Liver (tissue), 8 donors: ENCODE measurements at regions not wholly inside any gene's neighbourhood (a gene's known extent, or its start where the extent isn't known, plus 50 kb on each side); places are given as distances from the start of the nearest gene placed in this dataset.

Source experiments
- DNase-seq: peaks from one replicate; pipeline ENCODE4 v3.0.0-alpha.2; 2017; ENCODE audit warnings: low spot score
- H3K27ac ChIP-seq, 2 donors: one replicate each; pipeline ENCODE4 v1.7.0; 2013; ENCODE audit warnings: inconsistent platforms in 2 of 2, low read length in 2 of 2, control low read depth in 1 of 2, low read depth in 1 of 2, mild to moderate bottlenecking in 1 of 2
- H3K27me3 ChIP-seq, 4 donors: one replicate each; pipeline versions ENCODE4 v1.6.1 to v1.7.0; 2013; ENCODE audit warnings: low read length in 3 of 4, inconsistent platforms in 1 of 4, mild to moderate bottlenecking in 1 of 4, moderate library complexity in 1 of 4; ENCODE audit not compliant: control insufficient read depth in 4 of 4, insufficient read depth in 4 of 4
- H3K36me3 ChIP-seq, 4 donors: one replicate each; pipeline versions ENCODE4 v1.6.1 to v1.7.0; 2013; ENCODE audit warnings: low read length in 3 of 4, mild to moderate bottlenecking in 3 of 4, low read depth in 1 of 4, moderate library complexity in 1 of 4; ENCODE audit not compliant: control insufficient read depth in 4 of 4, insufficient read depth in 3 of 4
- H3K4me1 ChIP-seq, 4 donors: one replicate each; pipeline versions ENCODE4 v1.6.1 to v1.7.0; 2013; ENCODE audit warnings: low read length in 3 of 4, mild to moderate bottlenecking in 3 of 4, moderate library complexity in 1 of 4; ENCODE audit not compliant: control insufficient read depth in 4 of 4, insufficient read depth in 4 of 4
- H3K4me3 ChIP-seq, 3 donors: one replicate each; pipeline versions ENCODE4 v1.6.1 to v1.7.0; 2013; ENCODE audit warnings: low read length in 3 of 3, control low read depth in 1 of 3, low read depth in 1 of 3, mild to moderate bottlenecking in 1 of 3
- H3K9ac ChIP-seq, 2 donors: one replicate each; pipeline ENCODE4 v1.7.0; 2013; ENCODE audit warnings: low read length in 2 of 2, mild to moderate bottlenecking in 2 of 2, moderate library complexity in 2 of 2, control low read depth in 1 of 2, low read depth in 1 of 2
- H3K9me3 ChIP-seq, 4 donors: one replicate each; pipeline versions ENCODE4 v1.6.1 to v1.7.0; 2013; ENCODE audit warnings: low read length in 3 of 4; ENCODE audit not compliant: control insufficient read depth in 4 of 4
- EGR1 ChIP-seq, 2 donors: IDR thresholded peaks; 2 replicates each; pipeline ENCODE4 v1.6.1; 2016 to 2018; ENCODE audit warnings: antibody characterized with exemption in 2 of 2, low read depth in 2 of 2
- FOXA1 ChIP-seq: IDR thresholded peaks from 2 replicates; pipeline ENCODE4 v1.6.1; 2016; ENCODE audit warnings: antibody characterized with exemption
- FOXA2 ChIP-seq: IDR thresholded peaks from 2 replicates; pipeline ENCODE4 v1.6.1; 2016; ENCODE audit warnings: antibody characterized with exemption
- GABPA ChIP-seq, 2 donors: IDR thresholded peaks in 1 of 2; conservative IDR thresholded peaks in 1 of 2; 2 replicates each; pipeline ENCODE4 v1.6.1; 2016; ENCODE audit warnings: antibody characterized with exemption in 2 of 2, mild to moderate bottlenecking in 1 of 2, moderate library complexity in 1 of 2
- HNF4A ChIP-seq, 2 donors: conservative IDR thresholded peaks; 2 replicates each; pipeline ENCODE4 v1.6.1; 2016; ENCODE audit warnings: antibody characterized with exemption in 2 of 2, mild to moderate bottlenecking in 2 of 2
- HNF4G ChIP-seq: IDR thresholded peaks from 2 replicates; pipeline ENCODE4 v1.6.1; 2016; ENCODE audit warnings: antibody characterized with exemption
- JUND ChIP-seq, 2 donors: IDR thresholded peaks; 2 replicates each; pipeline ENCODE4 v1.6.1; 2016; ENCODE audit warnings: antibody characterized with exemption in 2 of 2
- NR2F2 ChIP-seq: IDR thresholded peaks from 2 replicates; pipeline ENCODE4 v1.6.1; 2016; ENCODE audit warnings: antibody characterized with exemption
- RAD21 ChIP-seq, 2 donors: IDR thresholded peaks; 2 replicates each; pipeline ENCODE4 v1.6.1; 2016; ENCODE audit warnings: antibody characterized with exemption in 2 of 2, mild to moderate bottlenecking in 2 of 2
- RXRA ChIP-seq, 2 donors: IDR thresholded peaks; 2 replicates each; pipeline ENCODE4 v1.6.1; 2017 to 2018; ENCODE audit warnings: antibody characterized with exemption in 2 of 2, mild to moderate bottlenecking in 1 of 2
- SP1 ChIP-seq: IDR thresholded peaks from 2 replicates; pipeline ENCODE4 v1.6.1; 2018; ENCODE audit warnings: antibody characterized with exemption, mild to moderate bottlenecking
- TAF1 ChIP-seq: conservative IDR thresholded peaks from 2 replicates; pipeline ENCODE4 v1.6.1; 2016; ENCODE audit warnings: antibody characterized with exemption, mild to moderate bottlenecking
- YY1 ChIP-seq: IDR thresholded peaks from 2 replicates; pipeline ENCODE4 v1.6.1; 2016; ENCODE audit warnings: antibody characterized with exemption, mild to moderate bottlenecking
- WGBS: extraction: QIAGEN DNeasy Blood & Tissue Kit; methylation state at CpG from one replicate; pipeline ENCODE4 v1.1.7; 2013; 5-methylcytosine and 5-hydroxymethylcytosine counted together
- TF ChIP-seq, protein P1 (sequence below): IDR thresholded peaks from 2 replicates; pipeline ENCODE4 v1.6.1; 2016; ENCODE audit warnings: antibody characterized with exemption, mild to moderate bottlenecking
- TF ChIP-seq, protein P2 (sequence below): IDR thresholded peaks from 2 replicates; pipeline ENCODE4 v1.6.1; 2016; ENCODE audit warnings: antibody characterized with exemption
- TF ChIP-seq, protein P3 (sequence below): fragments of 150-350 bp; IDR thresholded peaks from 2 replicates; pipeline ENCODE4 v1.5.1; 2017; ENCODE audit warnings: improper control_type of control experiment, low read depth, low read length; ENCODE audit not compliant: missing input control
- TF ChIP-seq, protein P4 (sequence below): IDR thresholded peaks from 2 replicates; pipeline ENCODE4 v1.6.1; 2016; ENCODE audit warnings: antibody characterized with exemption
- TF ChIP-seq, protein P5 (sequence below): IDR thresholded peaks from 2 replicates; pipeline ENCODE4 v1.6.1; 2016; ENCODE audit warnings: antibody characterized with exemption
- donor health status: healthy.
- donor health status: healthy.
- donor health status: healthy.
- donor health status: healthy.
- donor health status: healthy.

DNA sequence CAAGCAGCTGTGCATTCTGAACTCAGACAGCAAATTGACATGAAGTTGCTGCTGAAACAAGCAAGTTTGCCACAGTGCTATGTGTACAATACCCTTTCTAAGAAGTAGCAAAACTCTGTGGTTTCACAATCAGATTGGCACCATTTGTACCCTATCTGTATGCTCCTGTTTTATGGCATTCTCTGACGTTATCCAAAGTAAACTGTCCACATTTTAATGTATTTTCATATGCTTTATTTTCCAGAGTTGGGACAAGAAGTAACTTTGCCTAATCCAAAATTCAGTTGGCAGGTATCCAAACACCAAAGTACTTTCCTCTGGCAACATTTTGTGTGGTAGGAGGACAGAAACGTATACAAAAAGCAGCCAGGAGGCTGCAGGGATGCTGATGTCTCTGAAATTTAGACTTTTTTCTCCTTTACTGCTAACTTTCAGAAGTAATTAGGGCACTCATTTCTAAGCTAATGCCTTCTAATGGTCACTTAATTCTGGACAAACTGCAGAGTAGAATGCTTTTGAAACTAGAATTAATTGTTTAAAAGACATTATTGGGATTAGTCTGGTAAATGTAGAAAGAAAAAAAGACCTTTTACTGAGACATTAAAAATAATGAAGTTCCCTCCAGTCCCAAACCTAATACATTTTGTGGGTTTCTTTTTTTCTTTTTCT, 414.7 kb upstream of the NRP1 start:
- no peaks in the 10 kb centered on the region for H3K4me1 ChIP-seq
- 39% methylated on average over 2 of the region's 2 CpGs for WGBS

DNA sequence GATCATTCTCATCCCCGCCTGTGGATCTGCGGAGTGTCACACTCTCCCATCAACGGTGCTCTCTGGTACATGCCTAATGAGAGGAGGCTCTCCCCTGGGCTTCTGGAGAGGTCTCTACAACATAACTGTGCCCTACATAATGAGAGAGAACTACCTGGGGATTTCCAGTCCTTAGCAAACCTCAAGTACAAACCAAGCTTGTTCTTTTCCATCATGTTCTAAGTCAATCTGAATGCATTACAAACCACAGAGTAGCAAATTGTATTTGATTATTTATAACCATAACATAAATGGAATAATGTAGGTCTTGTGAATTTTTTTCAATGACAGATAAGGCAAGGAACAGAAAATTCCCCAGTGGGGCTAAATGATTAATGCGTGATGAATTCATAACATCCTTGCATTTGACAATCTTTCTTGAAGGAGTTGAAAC, 412.4 kb upstream of the NRP1 start:
- no peak for TF ChIP-seq TAF1
- TF ChIP-seq, protein P1, sequence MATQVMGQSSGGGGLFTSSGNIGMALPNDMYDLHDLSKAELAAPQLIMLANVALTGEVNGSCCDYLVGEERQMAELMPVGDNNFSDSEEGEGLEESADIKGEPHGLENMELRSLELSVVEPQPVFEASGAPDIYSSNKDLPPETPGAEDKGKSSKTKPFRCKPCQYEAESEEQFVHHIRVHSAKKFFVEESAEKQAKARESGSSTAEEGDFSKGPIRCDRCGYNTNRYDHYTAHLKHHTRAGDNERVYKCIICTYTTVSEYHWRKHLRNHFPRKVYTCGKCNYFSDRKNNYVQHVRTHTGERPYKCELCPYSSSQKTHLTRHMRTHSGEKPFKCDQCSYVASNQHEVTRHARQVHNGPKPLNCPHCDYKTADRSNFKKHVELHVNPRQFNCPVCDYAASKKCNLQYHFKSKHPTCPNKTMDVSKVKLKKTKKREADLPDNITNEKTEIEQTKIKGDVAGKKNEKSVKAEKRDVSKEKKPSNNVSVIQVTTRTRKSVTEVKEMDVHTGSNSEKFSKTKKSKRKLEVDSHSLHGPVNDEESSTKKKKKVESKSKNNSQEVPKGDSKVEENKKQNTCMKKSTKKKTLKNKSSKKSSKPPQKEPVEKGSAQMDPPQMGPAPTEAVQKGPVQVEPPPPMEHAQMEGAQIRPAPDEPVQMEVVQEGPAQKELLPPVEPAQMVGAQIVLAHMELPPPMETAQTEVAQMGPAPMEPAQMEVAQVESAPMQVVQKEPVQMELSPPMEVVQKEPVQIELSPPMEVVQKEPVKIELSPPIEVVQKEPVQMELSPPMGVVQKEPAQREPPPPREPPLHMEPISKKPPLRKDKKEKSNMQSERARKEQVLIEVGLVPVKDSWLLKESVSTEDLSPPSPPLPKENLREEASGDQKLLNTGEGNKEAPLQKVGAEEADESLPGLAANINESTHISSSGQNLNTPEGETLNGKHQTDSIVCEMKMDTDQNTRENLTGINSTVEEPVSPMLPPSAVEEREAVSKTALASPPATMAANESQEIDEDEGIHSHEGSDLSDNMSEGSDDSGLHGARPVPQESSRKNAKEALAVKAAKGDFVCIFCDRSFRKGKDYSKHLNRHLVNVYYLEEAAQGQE = no peak
- no peak for TF ChIP-seq YY1
- TF ChIP-seq, protein P2, sequence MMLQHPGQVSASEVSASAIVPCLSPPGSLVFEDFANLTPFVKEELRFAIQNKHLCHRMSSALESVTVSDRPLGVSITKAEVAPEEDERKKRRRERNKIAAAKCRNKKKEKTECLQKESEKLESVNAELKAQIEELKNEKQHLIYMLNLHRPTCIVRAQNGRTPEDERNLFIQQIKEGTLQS = no peak
- TF ChIP-seq EGR1 (IDR thresholded peaks at IDR 0.05; ENCODE audit: low read depth in 2 of 2) = no peak
- no peak for TF ChIP-seq JUND (IDR thresholded peaks at IDR 0.05)
- TF ChIP-seq HNF4G = no peak
- TF ChIP-seq, protein P3, sequence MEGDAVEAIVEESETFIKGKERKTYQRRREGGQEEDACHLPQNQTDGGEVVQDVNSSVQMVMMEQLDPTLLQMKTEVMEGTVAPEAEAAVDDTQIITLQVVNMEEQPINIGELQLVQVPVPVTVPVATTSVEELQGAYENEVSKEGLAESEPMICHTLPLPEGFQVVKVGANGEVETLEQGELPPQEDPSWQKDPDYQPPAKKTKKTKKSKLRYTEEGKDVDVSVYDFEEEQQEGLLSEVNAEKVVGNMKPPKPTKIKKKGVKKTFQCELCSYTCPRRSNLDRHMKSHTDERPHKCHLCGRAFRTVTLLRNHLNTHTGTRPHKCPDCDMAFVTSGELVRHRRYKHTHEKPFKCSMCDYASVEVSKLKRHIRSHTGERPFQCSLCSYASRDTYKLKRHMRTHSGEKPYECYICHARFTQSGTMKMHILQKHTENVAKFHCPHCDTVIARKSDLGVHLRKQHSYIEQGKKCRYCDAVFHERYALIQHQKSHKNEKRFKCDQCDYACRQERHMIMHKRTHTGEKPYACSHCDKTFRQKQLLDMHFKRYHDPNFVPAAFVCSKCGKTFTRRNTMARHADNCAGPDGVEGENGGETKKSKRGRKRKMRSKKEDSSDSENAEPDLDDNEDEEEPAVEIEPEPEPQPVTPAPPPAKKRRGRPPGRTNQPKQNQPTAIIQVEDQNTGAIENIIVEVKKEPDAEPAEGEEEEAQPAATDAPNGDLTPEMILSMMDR = no peak
- TF ChIP-seq GABPA (IDR thresholded peaks at IDR 0.05 in 1 of 2, conservative IDR thresholded peaks at IDR 0.05 in 1 of 2) = no peak
- no peak for TF ChIP-seq SP1
- no peak for TF ChIP-seq HNF4A (conservative IDR thresholded peaks at IDR 0.05)
- TF ChIP-seq FOXA2 = no peak
- TF ChIP-seq NR2F2 = no peak
- TF ChIP-seq, protein P4, sequence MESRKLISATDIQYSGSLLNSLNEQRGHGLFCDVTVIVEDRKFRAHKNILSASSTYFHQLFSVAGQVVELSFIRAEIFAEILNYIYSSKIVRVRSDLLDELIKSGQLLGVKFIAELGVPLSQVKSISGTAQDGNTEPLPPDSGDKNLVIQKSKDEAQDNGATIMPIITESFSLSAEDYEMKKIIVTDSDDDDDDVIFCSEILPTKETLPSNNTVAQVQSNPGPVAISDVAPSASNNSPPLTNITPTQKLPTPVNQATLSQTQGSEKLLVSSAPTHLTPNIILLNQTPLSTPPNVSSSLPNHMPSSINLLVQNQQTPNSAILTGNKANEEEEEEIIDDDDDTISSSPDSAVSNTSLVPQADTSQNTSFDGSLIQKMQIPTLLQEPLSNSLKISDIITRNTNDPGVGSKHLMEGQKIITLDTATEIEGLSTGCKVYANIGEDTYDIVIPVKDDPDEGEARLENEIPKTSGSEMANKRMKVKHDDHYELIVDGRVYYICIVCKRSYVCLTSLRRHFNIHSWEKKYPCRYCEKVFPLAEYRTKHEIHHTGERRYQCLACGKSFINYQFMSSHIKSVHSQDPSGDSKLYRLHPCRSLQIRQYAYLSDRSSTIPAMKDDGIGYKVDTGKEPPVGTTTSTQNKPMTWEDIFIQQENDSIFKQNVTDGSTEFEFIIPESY = no peak
- TF ChIP-seq FOXA1 = no peak
- no peak for TF ChIP-seq RXRA (IDR thresholded peaks at IDR 0.05)
- TF ChIP-seq, protein P5, sequence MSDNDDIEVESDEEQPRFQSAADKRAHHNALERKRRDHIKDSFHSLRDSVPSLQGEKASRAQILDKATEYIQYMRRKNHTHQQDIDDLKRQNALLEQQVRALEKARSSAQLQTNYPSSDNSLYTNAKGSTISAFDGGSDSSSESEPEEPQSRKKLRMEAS = no peak
- no peak for TF ChIP-seq RAD21 (IDR thresholded peaks at IDR 0.05)
- Histone ChIP-seq H3K9ac (no peak overlapping the region), H3K4me3 (no peak overlapping the region), H3K27ac (no peak overlapping the region), H3K27me3 (no peaks in the 10 kb centered on the region), H3K9me3 (no peaks in the 10 kb centered on the region), H3K36me3 (no peaks in the 10 kb centered on the region), H3K4me1 (no peaks in the 10 kb centered on the region)
- WGBS = 91% methylated on average over 4 of the region's 4 CpGs
- no peak for DNase-seq

More for the DNA sequence above, 414.7 kb upstream of the NRP1 start:
- no peak overlapping the region for H3K27ac ChIP-seq
- H3K27me3 ChIP-seq = no peaks in the 10 kb centered on the region
- no peak overlapping the region for H3K4me3 ChIP-seq
- H3K9ac ChIP-seq = no peak overlapping the region
- TF ChIP-seq NR2F2 (no peak), EGR1 (IDR thresholded peaks at IDR 0.05; ENCODE audit: low read depth in 2 of 2) (no peak), RAD21 (IDR thresholded peaks at IDR 0.05) (no peak), FOXA2 (no peak)
- H3K36me3 ChIP-seq = no peaks in the 10 kb centered on the region
- no peaks in the 10 kb centered on the region for H3K9me3 ChIP-seq
- no peak for DNase-seq
